ENCODE measurements at regions not wholly inside any gene's neighbourhood (a gene's known extent, or its start where the extent isn't known, plus 50 kb on each side); places are given as distances from the start of the nearest gene placed in this dataset.

- no peaks in the 10 kb centered on the region; the same call in 1 of the 2 replicates for H3K27me3 Mint-ChIP-seq (ENCODE audit: low read depth)
These were observed 150.0 kb upstream of the CD180 start for GRCh38 chr5:67346611-67347010.

More at GRCh38 chr5:67346611-67347010, 150.0 kb upstream of the CD180 start:
- no peak overlapping the region for H2BK5ac ChIP-seq (ENCODE audit: insufficient read length, low read length)
- TF ChIP-seq CTCF (conservative IDR thresholded peaks at IDR 0.05) = no peak
- no peak overlapping the region for H4K5ac ChIP-seq (ENCODE audit: insufficient read length, low read depth, low read length)
- H3K27me3 ChIP-seq (ENCODE audit: insufficient read depth, low read length) = no peaks in the 10 kb centered on the region
- H3K18ac ChIP-seq (ENCODE audit: insufficient read length, low read depth, low read length) = no peak overlapping the region
- no peak overlapping the region for H3K14ac ChIP-seq (ENCODE audit: insufficient read depth, low read length)
- H3K79me1 ChIP-seq (ENCODE audit: insufficient read depth, low read depth, low read length, poor library complexity, severe bottlenecking) = no peaks in the 10 kb centered on the region
- H3K23ac ChIP-seq (ENCODE audit: insufficient read length, low read depth, low read length) = no peak overlapping the region
- H2AFZ ChIP-seq (ENCODE audit: low read length) = no peak overlapping the region
- no peak overlapping the region for H3K9ac ChIP-seq (ENCODE audit: extremely low read depth, insufficient read length, low read length)
- H3K27ac ChIP-seq (ENCODE audit: insufficient read length, low read depth, low read length) = no peak overlapping the region
- WGBS (ENCODE audit: extremely low coverage, insufficient read length, low lambda C conversion rate) = no CpG with 5 or more reads among the region's 2 CpGs
- no peak overlapping the region for H3K56ac ChIP-seq (ENCODE audit: insufficient read length, low read depth, low read length)
- no peak overlapping the region for H3K4me3 Mint-ChIP-seq
- H3K9me3 Mint-ChIP-seq = peaks cover 14 to 22% of the 10 kb centered on the region in 2 experiments
- peaks cover 6% of the 10 kb centered on the region for H3K9me3 ChIP-seq (ENCODE audit: control insufficient read depth, low read depth, low read length)
- no peak overlapping the region for H3K4ac ChIP-seq (ENCODE audit: low read depth, low read length)
- no peak overlapping the region for H3K4me2 ChIP-seq (ENCODE audit: insufficient read depth, insufficient read length, low read length)
- no peak overlapping the region for H4K91ac ChIP-seq (ENCODE audit: insufficient read length, low read depth, low read length)
- no peak overlapping the region for H4K8ac ChIP-seq (replicated peaks; ENCODE audit: insufficient read length, low read depth, low read length)
- H2BK15ac ChIP-seq (ENCODE audit: low read depth, low read length) = no peak overlapping the region
- H3K36me3 Mint-ChIP-seq (ENCODE audit: insufficient read depth in 1 of 3, low read depth in 3 of 3) = peaks cover 2 to 26% (median 15%) of the 10 kb centered on the region in 3 experiments; a peak in 5 of 7 replicates
- no peaks in the 10 kb centered on the region for H3K4me1 ChIP-seq (ENCODE audit: insufficient read depth, low read length)
- H3K23me2 ChIP-seq (ENCODE audit: insufficient read length, low read depth, low read length, poor library complexity, severe bottlenecking) = no peaks in the 10 kb centered on the region
- no peak overlapping the region for H3T11ph ChIP-seq (ENCODE audit: low read length)
- H3K4me1 Mint-ChIP-seq = peaks cover 31 to 34% of the 10 kb centered on the region in 2 experiments
- no peak overlapping the region; a peak in 1 of 7 replicates for H3K27ac Mint-ChIP-seq
- no peak overlapping the region for H2BK12ac ChIP-seq (ENCODE audit: insufficient read length, low read depth, low read length)
- H2AK5ac ChIP-seq (ENCODE audit: insufficient read length, low read length) = no peak overlapping the region
- H2BK120ac ChIP-seq (ENCODE audit: low read depth, low read length, poor library complexity, severe bottlenecking) = no peak overlapping the region
- H2BK20ac ChIP-seq (ENCODE audit: low read depth, low read length, poor library complexity, severe bottlenecking) = no peak overlapping the region
- no peaks in the 10 kb centered on the region for H4K20me1 ChIP-seq (ENCODE audit: control insufficient read depth, insufficient read depth, insufficient read length)
- no peaks in the 10 kb centered on the region for H3K79me2 ChIP-seq (ENCODE audit: insufficient read depth, low read length)
- no peak for DNase-seq
